Loucy (cell line): ENCODE measurements at regions not wholly inside any gene's neighbourhood (a gene's known extent, or its start where the extent isn't known, plus 50 kb on each side); places are given as distances from the start of the nearest gene placed in this dataset.
"Not testable (repeated sequence)": the region's sequence is repeated elsewhere in the genome, so short reads cannot be mapped to it uniquely, and the experiment has no call there.

ENCODE experiments used
- EZH2phosphoT487 ChIP-seq: fragments of 200-600 bp; IDR thresholded peaks from 2 replicates; pipeline ENCODE4 v1.6.1; 2018; ENCODE audit warnings: antibody characterized with exemption, mild to moderate bottlenecking, moderate library complexity, borderline replicate concordance
- TF ChIP-seq, protein P1 (sequence below): fragments of 200-600 bp; sonication (generic); conservative IDR thresholded peaks from 2 replicates; pipeline ENCODE4 v1.5.1; 2014; ENCODE audit warnings: mild to moderate bottlenecking, antibody characterized with exemption, low read length

DNA sequence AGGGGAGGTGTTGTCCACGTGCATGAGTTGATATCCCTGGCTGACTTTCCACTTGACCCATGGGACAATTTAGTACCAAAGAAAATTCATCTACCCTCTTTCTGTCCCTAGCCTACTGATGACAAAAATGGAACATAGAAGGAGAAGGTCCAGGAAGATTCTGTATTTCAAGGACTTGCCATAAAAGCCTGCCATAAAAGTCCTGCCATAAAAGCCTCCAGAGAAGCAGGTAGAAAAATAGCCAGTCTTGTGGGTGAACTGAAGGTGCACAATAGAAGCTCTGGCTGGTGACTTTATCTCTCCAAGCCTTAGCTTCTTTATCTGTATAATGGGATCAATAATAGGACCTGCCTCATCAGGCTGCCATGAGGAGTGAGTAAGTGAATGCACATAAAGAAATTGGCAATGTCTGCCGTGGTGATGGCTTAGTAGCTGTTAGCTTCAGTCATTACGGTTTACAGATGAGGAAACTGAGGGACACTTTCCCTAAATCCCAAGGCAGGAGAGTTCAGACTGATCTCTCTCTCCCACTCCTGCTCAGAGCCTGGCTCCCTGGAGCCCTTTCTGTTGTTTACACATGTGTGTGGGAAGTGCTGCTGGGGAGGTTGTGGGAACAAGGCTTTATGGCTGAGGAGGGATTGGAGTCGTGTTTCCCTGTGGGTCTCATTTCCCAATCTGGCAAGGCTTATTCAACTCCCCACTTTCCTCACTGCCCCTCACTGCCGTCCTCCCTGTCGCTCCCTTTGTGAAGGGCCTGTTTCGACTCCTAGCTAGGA lies 101.5 kb downstream of the TRIM43 start:
- TF ChIP-seq, protein P1, sequence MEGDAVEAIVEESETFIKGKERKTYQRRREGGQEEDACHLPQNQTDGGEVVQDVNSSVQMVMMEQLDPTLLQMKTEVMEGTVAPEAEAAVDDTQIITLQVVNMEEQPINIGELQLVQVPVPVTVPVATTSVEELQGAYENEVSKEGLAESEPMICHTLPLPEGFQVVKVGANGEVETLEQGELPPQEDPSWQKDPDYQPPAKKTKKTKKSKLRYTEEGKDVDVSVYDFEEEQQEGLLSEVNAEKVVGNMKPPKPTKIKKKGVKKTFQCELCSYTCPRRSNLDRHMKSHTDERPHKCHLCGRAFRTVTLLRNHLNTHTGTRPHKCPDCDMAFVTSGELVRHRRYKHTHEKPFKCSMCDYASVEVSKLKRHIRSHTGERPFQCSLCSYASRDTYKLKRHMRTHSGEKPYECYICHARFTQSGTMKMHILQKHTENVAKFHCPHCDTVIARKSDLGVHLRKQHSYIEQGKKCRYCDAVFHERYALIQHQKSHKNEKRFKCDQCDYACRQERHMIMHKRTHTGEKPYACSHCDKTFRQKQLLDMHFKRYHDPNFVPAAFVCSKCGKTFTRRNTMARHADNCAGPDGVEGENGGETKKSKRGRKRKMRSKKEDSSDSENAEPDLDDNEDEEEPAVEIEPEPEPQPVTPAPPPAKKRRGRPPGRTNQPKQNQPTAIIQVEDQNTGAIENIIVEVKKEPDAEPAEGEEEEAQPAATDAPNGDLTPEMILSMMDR = not testable (repeated sequence)
- not testable (repeated sequence) for TF ChIP-seq EZH2phosphoT487
